ENCODE measurements at regions not wholly inside any gene's neighbourhood (a gene's known extent, or its start where the extent isn't known, plus 50 kb on each side); places are given as distances from the start of the nearest gene placed in this dataset.

- H3F3A ChIP-seq (ENCODE audit: insufficient read depth, low read depth): no peaks in the 10 kb centered on the region
- ChIA-PET POLR2A (ENCODE audit: unreplicated experiment) (no interaction called here), CTCF (no interaction called here)
- no peaks in the 10 kb centered on the region for H3K4me1 ChIP-seq (replicated peaks; ENCODE audit: insufficient read depth)
- H2AFZ ChIP-seq: no peak overlapping the region
- DNase-seq: no peak
- no peaks in the 10 kb centered on the region for H3K9me2 ChIP-seq (ENCODE audit: insufficient read depth)
- no peaks in the 10 kb centered on the region for H3K79me2 ChIP-seq (ENCODE audit: low read depth)
- no peaks in the 10 kb centered on the region for H3K27me3 ChIP-seq (ENCODE audit: insufficient read depth, low read depth)
- H3K27ac ChIP-seq: no peak overlapping the region
- TF ChIP-seq CTCF (conservative IDR thresholded peaks at IDR 0.05) (no peak), EZH2 (IDR thresholded peaks at IDR 0.05; ENCODE audit: low read depth) (no peak)
- intact Hi-C loops (cut with micrococcal nuclease; ENCODE audit: unreplicated experiment): no loop called here
- H3K36me3 ChIP-seq (ENCODE audit: low read depth): no peaks in the 10 kb centered on the region
- H4K20me1 ChIP-seq (ENCODE audit: insufficient read depth): no peaks in the 10 kb centered on the region
- BruUV-seq (replicated peaks): no TSS peak
- no peak overlapping the region for H3K4me2 ChIP-seq
- H3K9me3 ChIP-seq (ENCODE audit: insufficient read depth, low read depth): no peaks in the 10 kb centered on the region
- no peak overlapping the region for H3K4me3 ChIP-seq
Observed at GRCh38 chr5:130885027-130885426, 280.0 kb downstream of the HINT1 start.

- no peak overlapping the region for H2AFZ ChIP-seq
- intact Hi-C loops (cut with micrococcal nuclease; ENCODE audit: unreplicated experiment): no loop called here
- H3K27me3 ChIP-seq (ENCODE audit: insufficient read depth, low read depth): no peaks in the 10 kb centered on the region
- no peak overlapping the region for H3K27ac ChIP-seq
- H3K4me2 ChIP-seq: no peak overlapping the region
- no peak overlapping the region for H3K4me3 ChIP-seq
- DNase-seq: no peak
- CTCF ChIA-PET: no interaction called here
- H3K36me3 ChIP-seq (ENCODE audit: low read depth): no peaks in the 10 kb centered on the region
- BruUV-seq (replicated peaks): no TSS peak
- no peaks in the 10 kb centered on the region for H4K20me1 ChIP-seq (ENCODE audit: insufficient read depth)
- no peak for TF ChIP-seq CTCF (conservative IDR thresholded peaks at IDR 0.05)
- no peak for TF ChIP-seq EZH2 (IDR thresholded peaks at IDR 0.05; ENCODE audit: low read depth)
- no peaks in the 10 kb centered on the region for H3K9me3 ChIP-seq (ENCODE audit: insufficient read depth, low read depth)
- no peaks in the 10 kb centered on the region for H3F3A ChIP-seq (ENCODE audit: insufficient read depth, low read depth)
- no peaks in the 10 kb centered on the region for H3K4me1 ChIP-seq (replicated peaks; ENCODE audit: insufficient read depth)
- H3K9me2 ChIP-seq (ENCODE audit: insufficient read depth): no peaks in the 10 kb centered on the region
- POLR2A ChIA-PET (ENCODE audit: unreplicated experiment): interaction anchor here (0.6 kb wide), 1 partner anchor 1029 kb away, joined by 9 read pairs; no protein-coding TSS in a partner anchor
- H3K79me2 ChIP-seq (ENCODE audit: low read depth): no peaks in the 10 kb centered on the region
Observed at GRCh38 chr5:130884023-130884422, 281.0 kb downstream of the HINT1 start.

GRCh38 chr5:130875656-130876055 is 289.4 kb downstream of the HINT1 start:
- BruUV-seq (replicated peaks): no TSS peak
- POLR2A ChIA-PET (ENCODE audit: unreplicated experiment): no interaction called here

More at GRCh38 chr5:130875656-130876055, 289.4 kb downstream of the HINT1 start:
- no peaks in the 10 kb centered on the region for H3K27me3 ChIP-seq (ENCODE audit: insufficient read depth, low read depth)
- H2AFZ ChIP-seq: no peak overlapping the region
- CTCF ChIA-PET: no interaction called here
- intact Hi-C loops (cut with micrococcal nuclease; ENCODE audit: unreplicated experiment): no loop called here
- DNase-seq: no peak
- no peaks in the 10 kb centered on the region for H3K36me3 ChIP-seq (ENCODE audit: low read depth)
- no peak overlapping the region for H3K4me2 ChIP-seq
- no peaks in the 10 kb centered on the region for H3F3A ChIP-seq (ENCODE audit: insufficient read depth, low read depth)
- TF ChIP-seq EZH2 (IDR thresholded peaks at IDR 0.05; ENCODE audit: low read depth): no peak
- TF ChIP-seq CTCF (conservative IDR thresholded peaks at IDR 0.05): no peak
- no peaks in the 10 kb centered on the region for H3K4me1 ChIP-seq (replicated peaks; ENCODE audit: insufficient read depth)
- H3K4me3 ChIP-seq: no peak overlapping the region
- H3K27ac ChIP-seq: no peak overlapping the region
- no peaks in the 10 kb centered on the region for H3K79me2 ChIP-seq (ENCODE audit: low read depth)
- H3K9me2 ChIP-seq (ENCODE audit: insufficient read depth): no peaks in the 10 kb centered on the region
- no peaks in the 10 kb centered on the region for H4K20me1 ChIP-seq (ENCODE audit: insufficient read depth)
- H3K9me3 ChIP-seq (ENCODE audit: insufficient read depth, low read depth): no peaks in the 10 kb centered on the region
